Lower leg skin (tissue), 4 donors: ENCODE measurements at regions not wholly inside any gene's neighbourhood (a gene's known extent, or its start where the extent isn't known, plus 50 kb on each side); places are given as distances from the start of the nearest gene placed in this dataset.

ENCODE experiments used
- DNase-seq, 2 donors: peaks; one replicate each; pipeline ENCODE4 v3.0.0-alpha.2; 2019; ENCODE audit warnings: low spot score in 2 of 2
- H3K4me3 ChIP-seq: fragments of 200-600 bp; sonication (generic); 2 replicates; pipeline ENCODE4 v1.5.1; 2017; ENCODE audit warnings: mild to moderate bottlenecking, low read depth; ENCODE audit not compliant: poor library complexity, severe bottlenecking
- CTCF ChIP-seq, 3 donors: fragments of 450-650 bp; IDR thresholded peaks; one replicate each; pipeline ENCODE4 v1.5.1; 2016; ENCODE audit warnings: antibody characterized with exemption in 3 of 3, mild to moderate bottlenecking in 3 of 3, moderate library complexity in 2 of 3
- POLR2A ChIP-seq, 2 donors: fragments of 450-650 bp; IDR thresholded peaks; one replicate each; pipeline ENCODE4 v1.6.1; 2016 to 2017; ENCODE audit warnings: antibody characterized with exemption in 2 of 2, mild to moderate bottlenecking in 1 of 2, moderate library complexity in 1 of 2
- WGBS, 2 donors: methylation state at CpG; one replicate each; pipeline ENCODE4 v1.1.5; 2018; 5-methylcytosine and 5-hydroxymethylcytosine counted together
- intact Hi-C: fragments of 100-400 bp; cut with DNase I; formaldehyde crosslinking; loops from one replicate; pipeline ENCODE4 v1.15.0; 2023; ENCODE audit warnings: low total_unique reads

DNA sequence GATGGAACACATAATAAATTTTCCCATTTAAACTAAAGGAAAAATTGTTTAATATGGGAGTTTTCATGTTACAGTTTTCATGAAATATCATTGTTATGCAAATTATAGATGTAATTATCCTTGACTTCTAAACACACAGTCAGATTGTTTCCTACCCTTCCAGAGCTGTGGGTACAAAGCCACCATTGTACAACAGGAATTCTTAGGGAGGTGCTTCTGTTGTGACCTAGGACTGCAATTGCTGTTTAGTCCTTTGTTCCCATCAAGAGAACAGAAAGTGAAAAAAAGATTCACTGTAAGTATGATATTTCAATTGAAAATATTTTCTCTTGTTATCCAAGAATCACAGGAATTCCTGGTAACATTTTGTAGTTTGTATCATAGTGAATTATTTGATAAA lies 455.3 kb upstream of the NAALADL2 start:
- no peak for DNase-seq
- intact Hi-C loops: no loop called here
- H3K4me3 ChIP-seq: no peak overlapping the region
- TF ChIP-seq CTCF (IDR thresholded peaks at IDR 0.05) (no peak), POLR2A (IDR thresholded peaks at IDR 0.05) (no peak)

- DNase-seq: no peak
- WGBS, 2 donors: 74 to 84% methylated on average over 14 of the region's 14 CpGs
- TF ChIP-seq POLR2A (IDR thresholded peaks at IDR 0.05) (no peak), CTCF (IDR thresholded peaks at IDR 0.05) (no peak)
- H3K4me3 ChIP-seq: no peak overlapping the region
- intact Hi-C loops: no loop called here
Observed at GRCh38 chr3:174408310-174408709, 450.8 kb upstream of the NAALADL2 start.

DNA sequence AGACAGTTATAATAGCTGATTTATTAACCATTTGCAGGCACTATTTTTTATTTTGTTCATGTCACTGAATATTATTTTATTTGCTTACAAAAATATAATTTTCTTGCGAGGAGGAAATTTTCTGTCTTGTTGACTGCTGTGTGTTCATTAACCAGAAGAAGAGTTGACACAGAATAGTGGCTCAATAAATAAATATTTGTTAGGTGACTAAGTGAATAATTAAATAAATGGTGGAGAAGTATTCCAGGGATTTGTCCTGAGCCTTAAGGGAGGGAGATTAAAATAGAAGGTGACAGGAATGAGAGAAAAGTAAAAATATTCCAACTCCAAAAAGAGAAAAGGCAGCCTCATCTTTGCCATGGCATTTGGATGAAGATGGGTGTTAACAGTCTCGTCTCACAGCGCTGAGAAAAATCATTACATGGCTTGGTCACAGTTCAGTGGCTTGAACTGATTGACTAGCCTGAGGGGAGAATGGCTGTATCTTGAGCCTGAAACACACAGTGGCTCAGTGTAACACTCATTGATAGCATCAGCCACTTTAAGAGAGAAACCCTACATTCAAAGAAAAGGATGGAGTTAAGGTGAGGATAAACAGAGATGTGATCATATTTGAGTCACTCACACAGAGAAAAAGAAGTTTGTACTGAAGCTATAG lies 449.9 kb upstream of the NAALADL2 start:
- no peak for DNase-seq
- 28 to 52% methylated on average over 3 of the region's 3 CpGs for WGBS, 2 donors
- no peak overlapping the region for H3K4me3 ChIP-seq
- TF ChIP-seq CTCF (IDR thresholded peaks at IDR 0.05) (no peak), POLR2A (IDR thresholded peaks at IDR 0.05) (no peak)
- intact Hi-C loops: no loop called here

- no peak for DNase-seq
- H3K4me3 ChIP-seq: no peak overlapping the region
- WGBS, 2 donors: 45 to 64% methylated on average over 2 of the region's 2 CpGs
- intact Hi-C loops: no loop called here
- TF ChIP-seq CTCF (IDR thresholded peaks at IDR 0.05): no peak
- no peak for TF ChIP-seq POLR2A (IDR thresholded peaks at IDR 0.05)
Observed at GRCh38 chr3:174413062-174413912, 445.8 kb upstream of the NAALADL2 start.

DNA sequence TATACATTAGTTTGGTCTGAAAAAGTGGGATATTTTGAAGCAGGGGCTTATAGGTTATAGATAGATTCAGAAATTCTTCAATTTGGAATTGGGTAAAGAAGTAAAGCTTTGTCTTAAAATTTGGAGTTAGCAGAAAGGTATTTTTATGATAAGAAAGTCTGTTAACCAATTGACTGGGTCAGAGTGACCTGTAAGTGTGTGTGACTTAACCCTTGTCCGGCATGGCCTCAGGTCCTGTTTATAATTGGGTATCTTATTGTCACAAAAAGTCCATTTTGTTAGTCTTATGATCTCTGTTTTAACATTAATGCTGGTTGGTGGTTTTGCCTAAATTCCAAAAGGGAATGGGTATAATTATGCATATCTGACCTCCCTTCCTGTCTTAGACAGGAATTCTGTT lies 444.2 kb upstream of the NAALADL2 start:
- H3K4me3 ChIP-seq: no peak overlapping the region
- intact Hi-C loops: no loop called here
- 93 to 100% methylated on average over 1 of the region's 1 CpG for WGBS, 2 donors
- TF ChIP-seq POLR2A (IDR thresholded peaks at IDR 0.05) (no peak), CTCF (IDR thresholded peaks at IDR 0.05) (no peak)
- no peak for DNase-seq
